ENCODE measurements at regions not wholly inside any gene's neighbourhood (a gene's known extent, or its start where the extent isn't known, plus 50 kb on each side); places are given as distances from the start of the nearest gene placed in this dataset.

DNA sequence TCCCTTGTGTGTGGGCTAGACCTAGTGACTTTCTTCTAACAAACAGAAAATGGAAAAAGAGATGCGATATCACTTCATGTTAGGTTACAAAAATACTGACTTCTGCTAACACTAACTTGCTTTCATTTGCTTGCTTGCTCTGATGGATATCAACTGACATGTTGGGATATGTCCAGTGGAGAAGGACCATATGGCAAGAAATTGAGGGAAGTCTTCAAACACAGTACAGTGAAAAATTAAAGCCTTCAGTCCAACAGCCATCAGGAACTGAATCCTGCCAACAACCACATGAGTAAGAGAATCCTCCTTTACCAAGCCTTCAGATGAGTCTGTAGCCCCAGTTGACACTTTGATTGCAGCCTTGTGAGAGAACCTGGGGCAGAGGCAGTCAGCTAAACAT is 143.9 kb downstream of the MAIP1 start:
- TF ChIP-seq, protein P1, sequence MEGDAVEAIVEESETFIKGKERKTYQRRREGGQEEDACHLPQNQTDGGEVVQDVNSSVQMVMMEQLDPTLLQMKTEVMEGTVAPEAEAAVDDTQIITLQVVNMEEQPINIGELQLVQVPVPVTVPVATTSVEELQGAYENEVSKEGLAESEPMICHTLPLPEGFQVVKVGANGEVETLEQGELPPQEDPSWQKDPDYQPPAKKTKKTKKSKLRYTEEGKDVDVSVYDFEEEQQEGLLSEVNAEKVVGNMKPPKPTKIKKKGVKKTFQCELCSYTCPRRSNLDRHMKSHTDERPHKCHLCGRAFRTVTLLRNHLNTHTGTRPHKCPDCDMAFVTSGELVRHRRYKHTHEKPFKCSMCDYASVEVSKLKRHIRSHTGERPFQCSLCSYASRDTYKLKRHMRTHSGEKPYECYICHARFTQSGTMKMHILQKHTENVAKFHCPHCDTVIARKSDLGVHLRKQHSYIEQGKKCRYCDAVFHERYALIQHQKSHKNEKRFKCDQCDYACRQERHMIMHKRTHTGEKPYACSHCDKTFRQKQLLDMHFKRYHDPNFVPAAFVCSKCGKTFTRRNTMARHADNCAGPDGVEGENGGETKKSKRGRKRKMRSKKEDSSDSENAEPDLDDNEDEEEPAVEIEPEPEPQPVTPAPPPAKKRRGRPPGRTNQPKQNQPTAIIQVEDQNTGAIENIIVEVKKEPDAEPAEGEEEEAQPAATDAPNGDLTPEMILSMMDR (IDR thresholded peaks at IDR 0.05) = no peak
- TF ChIP-seq ZFX (IDR thresholded peaks at IDR 0.05; ENCODE audit: borderline replicate concordance) = no peak
- H3K27ac ChIP-seq = no peak overlapping the region

DNA sequence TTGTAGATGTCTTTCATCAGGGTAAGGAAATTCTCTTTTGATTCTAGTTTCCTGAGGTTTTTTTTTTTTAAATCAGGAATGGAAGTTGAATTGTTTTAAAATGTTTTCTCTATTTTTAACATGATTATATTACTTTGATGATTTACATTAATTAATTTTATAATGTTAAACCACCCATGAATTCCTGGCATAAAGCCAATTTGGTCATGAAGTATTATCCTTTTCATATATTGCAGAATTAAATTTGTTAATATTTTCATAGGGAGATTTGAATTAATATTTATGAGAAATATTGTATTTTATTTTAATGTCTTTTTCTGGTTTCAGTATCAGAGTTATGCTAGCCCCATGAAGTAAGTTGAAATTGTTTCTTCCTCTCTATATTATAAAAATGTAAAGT is 144.6 kb downstream of the MAIP1 start:
- TF ChIP-seq, protein P1 (IDR thresholded peaks at IDR 0.05) = no peak
- TF ChIP-seq ZFX (IDR thresholded peaks at IDR 0.05; ENCODE audit: borderline replicate concordance) = no peak
- no peak overlapping the region for H3K27ac ChIP-seq

- H3K27ac ChIP-seq = no peak overlapping the region
- TF ChIP-seq, protein P1 (IDR thresholded peaks at IDR 0.05) = no peak
- TF ChIP-seq ZFX (IDR thresholded peaks at IDR 0.05; ENCODE audit: borderline replicate concordance) = no peak
These were observed 146.5 kb downstream of the MAIP1 start for GRCh38 chr2:200101922-200102321.

DNA sequence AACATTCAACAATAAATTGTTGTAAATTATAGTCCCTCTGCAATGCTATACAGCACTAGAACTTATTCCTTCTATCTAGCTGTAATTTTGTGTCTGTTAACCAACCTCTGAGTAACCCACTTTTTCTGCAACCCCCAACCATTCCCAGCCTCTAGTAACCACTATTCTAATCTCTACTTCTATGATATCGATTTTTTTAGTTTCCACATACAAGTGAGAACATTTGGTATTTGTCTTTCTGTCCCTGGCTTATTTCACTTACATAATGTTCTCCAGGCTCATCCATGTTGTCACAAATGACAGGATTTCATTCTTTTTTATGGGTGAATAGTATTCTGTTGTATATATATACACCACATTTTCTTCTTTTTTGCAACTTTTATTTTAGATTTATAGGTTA is 147.6 kb downstream of the MAIP1 start:
- H3K27ac ChIP-seq = no peak overlapping the region
- no peak for TF ChIP-seq ZFX (IDR thresholded peaks at IDR 0.05; ENCODE audit: borderline replicate concordance)
- TF ChIP-seq, protein P1 (IDR thresholded peaks at IDR 0.05) = no peak

GRCh38 chr2:200104015-200104414 is 148.6 kb downstream of the MAIP1 start:
- no peak for TF ChIP-seq ZFX (IDR thresholded peaks at IDR 0.05; ENCODE audit: borderline replicate concordance)
- TF ChIP-seq, protein P1 (IDR thresholded peaks at IDR 0.05) = no peak
- no peak overlapping the region for H3K27ac ChIP-seq

- no peak overlapping the region for H3K27ac ChIP-seq
- TF ChIP-seq ZFX (IDR thresholded peaks at IDR 0.05; ENCODE audit: borderline replicate concordance) = no peak
- TF ChIP-seq, protein P1 (IDR thresholded peaks at IDR 0.05) = no peak
These were observed 152.3 kb downstream of the MAIP1 start for GRCh38 chr2:200107514-200108217.

DNA sequence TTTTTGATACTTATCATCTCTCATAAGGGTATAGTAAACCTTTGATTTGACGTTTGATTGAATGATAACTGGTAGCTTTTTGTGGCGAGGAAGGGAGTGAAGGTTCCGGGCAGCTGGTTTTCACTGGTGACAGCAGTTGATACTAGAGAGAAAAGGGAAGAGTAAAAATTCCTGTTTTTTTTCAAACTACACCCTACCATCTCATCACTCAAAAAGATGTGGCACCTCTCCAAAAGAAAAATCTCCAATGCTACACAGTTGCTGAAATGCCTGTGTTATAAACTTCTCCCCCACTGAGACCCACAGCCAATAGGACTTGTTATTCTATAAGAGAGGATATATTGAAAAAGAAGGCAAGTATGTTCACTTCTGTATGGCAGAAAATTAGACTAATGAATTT is 154.0 kb downstream of the MAIP1 start:
- no peak overlapping the region for H3K27ac ChIP-seq
- TF ChIP-seq, protein P1 (IDR thresholded peaks at IDR 0.05) = no peak
- TF ChIP-seq ZFX (IDR thresholded peaks at IDR 0.05; ENCODE audit: borderline replicate concordance) = no peak
